Muscle of leg (tissue), 3 donors: ENCODE measurements at regions not wholly inside any gene's neighbourhood (a gene's known extent, or its start where the extent isn't known, plus 50 kb on each side); places are given as distances from the start of the nearest gene placed in this dataset.
A peak's percentile ranks its signal among the peaks of the same experiment; 100 is the strongest.

Source experiments
- DNase-seq: peaks from one replicate; pipeline ENCODE4 v3.0.0; 2013
- H3K27ac ChIP-seq: one replicate; pipeline ENCODE4 v1.5.1; 2013; ENCODE audit warnings: mild to moderate bottlenecking, low read length, control low read depth
- H3K27me3 ChIP-seq: one replicate; pipeline ENCODE4 v1.6.1; 2013; ENCODE audit warnings: low read length; ENCODE audit not compliant: control insufficient read depth, insufficient read depth
- H3K36me3 ChIP-seq: one replicate; pipeline ENCODE4 v1.6.1; 2013; ENCODE audit warnings: low read length; ENCODE audit not compliant: control insufficient read depth, insufficient read depth
- H3K4me1 ChIP-seq: one replicate; pipeline ENCODE4 v1.6.1; 2013; ENCODE audit warnings: low read length; ENCODE audit not compliant: control insufficient read depth, insufficient read depth
- H3K4me3 ChIP-seq: one replicate; pipeline ENCODE4 v1.5.1; 2013; ENCODE audit warnings: low read length, control low read depth
- H3K9me3 ChIP-seq: replicated peaks from 2 replicates; pipeline ENCODE4 v1.6.1; 2013; ENCODE audit warnings: low read depth, low read length; ENCODE audit not compliant: control insufficient read depth
- WGBS: methylation state at CpG from one replicate; pipeline ENCODE4 v1.1.5; 2013; ENCODE audit warnings: missing lambda C conversion rate; ENCODE audit not compliant: insufficient coverage; 5-methylcytosine and 5-hydroxymethylcytosine counted together

DNA sequence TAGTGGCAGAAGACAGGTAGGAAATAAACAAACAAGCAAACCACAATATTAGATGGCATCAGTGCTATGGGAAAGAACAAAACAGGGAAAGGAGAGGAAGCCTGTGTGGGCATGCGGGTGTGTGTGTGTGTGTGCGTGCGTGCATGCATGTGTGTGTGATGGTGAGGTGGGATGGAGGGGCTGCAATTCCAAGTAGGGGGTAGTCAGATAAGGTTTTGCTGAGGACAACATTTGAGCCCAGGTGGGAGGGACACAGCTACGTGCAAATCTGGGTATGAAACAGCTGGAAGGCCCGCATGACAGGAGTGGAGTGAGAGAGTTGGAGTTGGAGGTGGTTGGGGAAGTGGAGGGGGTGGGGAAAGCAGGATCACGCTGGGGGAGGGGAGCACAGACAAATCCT is 121.0 kb upstream of the PARD3 start:
- Histone ChIP-seq H3K36me3 (no peaks in the 10 kb centered on the region), H3K4me3 (no peak overlapping the region), H3K9me3 (no peaks in the 10 kb centered on the region), H3K27me3 (no peaks in the 10 kb centered on the region), H3K27ac (no peak overlapping the region), H3K4me1 (peaks cover 5% of the 10 kb centered on the region)
- no peak for DNase-seq
- WGBS: 89% methylated on average over 5 of the region's 6 CpGs

DNA sequence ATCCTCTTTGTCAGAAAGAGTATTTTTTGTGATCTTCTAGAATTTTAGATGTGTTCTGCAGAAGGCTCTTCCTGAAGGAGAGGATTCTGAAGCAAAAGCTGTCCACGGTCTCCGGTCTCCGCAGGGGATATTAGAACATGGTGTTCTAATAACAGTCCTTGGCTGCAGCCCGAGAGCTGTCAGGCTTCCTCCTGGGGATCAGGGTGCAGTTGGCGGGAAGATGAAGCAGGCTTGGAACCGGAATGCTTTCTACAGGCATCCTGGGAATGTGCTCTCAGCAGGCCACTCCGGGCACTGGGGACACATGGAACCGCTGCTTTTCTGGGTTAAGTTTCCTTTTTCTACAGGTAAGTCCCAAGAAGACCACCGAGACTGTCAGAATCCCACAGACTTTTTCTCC is 118.6 kb upstream of the PARD3 start:
- Histone ChIP-seq H3K36me3 (no peaks in the 10 kb centered on the region), H3K4me1 (peaks cover 5% of the 10 kb centered on the region), H3K9me3 (no peaks in the 10 kb centered on the region), H3K4me3 (no peak overlapping the region), H3K27me3 (no peaks in the 10 kb centered on the region), H3K27ac (no peak overlapping the region)
- DNase-seq: peak; percentile 48
- 26% methylated on average over 8 of the region's 9 CpGs for WGBS

DNA sequence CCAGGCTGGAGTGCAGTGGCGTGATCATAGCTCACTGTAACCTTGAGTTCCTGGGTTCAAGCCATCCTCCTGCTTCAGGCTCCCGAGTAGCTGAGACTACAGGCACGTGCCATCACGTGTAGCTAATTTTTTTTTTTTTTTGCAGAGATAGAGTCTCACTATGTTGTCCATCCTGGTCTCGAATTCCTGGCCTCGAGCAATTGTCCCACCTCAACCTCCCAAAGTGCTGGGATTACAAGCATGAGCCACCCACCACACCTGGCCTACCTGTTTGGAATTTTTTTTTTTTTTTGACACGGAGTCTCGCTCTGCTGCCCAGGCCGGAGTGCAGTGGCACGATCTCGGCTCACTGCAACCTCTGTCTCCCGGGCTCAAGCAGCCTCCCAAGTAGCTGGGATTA is 117.1 kb upstream of the PARD3 start:
- 94% methylated on average over 10 of the region's 12 CpGs for WGBS
- no peaks in the 10 kb centered on the region for H3K27me3 ChIP-seq
- H3K4me1 ChIP-seq: peaks cover 5% of the 10 kb centered on the region
- no peak for DNase-seq
- no peaks in the 10 kb centered on the region for H3K36me3 ChIP-seq
- H3K27ac ChIP-seq: no peak overlapping the region
- no peak overlapping the region for H3K4me3 ChIP-seq
- H3K9me3 ChIP-seq: no peaks in the 10 kb centered on the region

DNA sequence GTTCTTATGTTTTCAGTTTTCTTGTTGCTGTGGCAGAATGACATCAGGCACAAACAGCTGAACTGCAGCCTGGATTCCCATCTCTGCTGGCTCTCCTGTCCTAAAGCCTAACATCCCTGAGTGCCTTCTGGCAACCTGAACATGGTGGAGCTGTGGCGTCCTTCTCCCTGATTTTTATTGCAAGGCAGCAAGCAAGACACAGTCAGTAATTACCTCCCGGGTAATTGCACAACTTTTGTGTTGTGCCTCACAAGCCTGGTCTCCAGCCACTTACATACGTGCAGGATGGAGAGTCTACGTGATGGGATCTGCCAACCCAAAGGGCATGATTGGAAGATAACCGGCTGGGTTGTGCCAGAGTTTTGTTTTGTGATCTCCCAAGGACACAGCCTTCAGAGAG is 116.1 kb upstream of the PARD3 start:
- DNase-seq: no peak
- 79% methylated on average over 5 of the region's 5 CpGs for WGBS
- no peaks in the 10 kb centered on the region for H3K36me3 ChIP-seq
- H3K4me1 ChIP-seq: peaks cover 5% of the 10 kb centered on the region
- no peak overlapping the region for H3K27ac ChIP-seq
- H3K27me3 ChIP-seq: no peaks in the 10 kb centered on the region
- H3K9me3 ChIP-seq: no peaks in the 10 kb centered on the region
- H3K4me3 ChIP-seq: no peak overlapping the region

DNA sequence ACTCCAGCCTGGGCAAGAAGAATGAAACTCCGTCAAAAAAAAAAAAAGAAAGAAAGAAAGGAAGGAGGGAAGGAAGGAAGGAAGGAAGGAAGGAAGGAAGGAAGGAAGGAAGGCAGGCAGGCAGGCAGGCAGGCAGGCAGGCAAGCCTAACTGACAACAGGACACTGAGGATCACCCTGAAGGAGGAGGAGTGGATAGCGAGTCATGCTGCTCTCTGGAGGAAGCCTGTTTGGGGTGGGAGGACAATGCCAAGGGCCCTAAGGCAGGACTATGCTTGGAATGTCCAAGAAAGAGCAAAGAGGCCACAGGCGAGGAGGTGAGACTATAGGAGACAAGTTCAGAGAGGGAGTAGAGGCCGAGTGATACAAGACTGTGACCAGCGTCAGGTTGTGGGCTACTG is 107.0 kb upstream of the PARD3 start:
- Histone ChIP-seq H3K9me3 (peaks cover 16% of the 10 kb centered on the region), H3K27ac (no peak overlapping the region), H3K4me3 (no peak overlapping the region), H3K36me3 (no peaks in the 10 kb centered on the region), H3K4me1 (peaks cover 2% of the 10 kb centered on the region), H3K27me3 (peaks cover 5% of the 10 kb centered on the region)
- DNase-seq: no peak
- WGBS: 91% methylated on average over 5 of the region's 5 CpGs

DNA sequence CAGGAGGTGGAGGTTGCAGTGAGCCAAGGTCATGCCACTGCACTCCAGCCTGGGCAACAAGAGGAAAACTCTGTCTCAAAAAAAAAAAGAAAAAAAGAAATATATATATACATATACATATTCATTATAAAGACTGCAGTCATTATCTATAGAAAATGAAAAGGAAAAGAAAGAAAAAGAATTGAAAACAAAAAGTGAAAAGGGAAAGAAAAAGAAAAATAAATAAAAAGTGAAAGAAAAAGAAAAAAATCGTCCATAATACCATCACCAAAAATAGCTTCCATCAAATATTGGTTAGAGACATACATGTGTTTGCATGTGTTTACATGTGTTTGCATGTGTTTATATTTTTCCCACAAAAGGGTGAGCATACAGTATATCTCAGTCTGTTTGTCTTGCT is 105.5 kb upstream of the PARD3 start:
- peaks cover 16% of the 10 kb centered on the region for H3K9me3 ChIP-seq
- H3K4me3 ChIP-seq: no peak overlapping the region
- H3K4me1 ChIP-seq: peaks cover 2% of the 10 kb centered on the region
- no peak for DNase-seq
- H3K27me3 ChIP-seq: peaks cover 5% of the 10 kb centered on the region
- no CpG with 5 or more reads among the region's 1 CpG for WGBS
- no peak overlapping the region for H3K27ac ChIP-seq
- H3K36me3 ChIP-seq: no peaks in the 10 kb centered on the region

DNA sequence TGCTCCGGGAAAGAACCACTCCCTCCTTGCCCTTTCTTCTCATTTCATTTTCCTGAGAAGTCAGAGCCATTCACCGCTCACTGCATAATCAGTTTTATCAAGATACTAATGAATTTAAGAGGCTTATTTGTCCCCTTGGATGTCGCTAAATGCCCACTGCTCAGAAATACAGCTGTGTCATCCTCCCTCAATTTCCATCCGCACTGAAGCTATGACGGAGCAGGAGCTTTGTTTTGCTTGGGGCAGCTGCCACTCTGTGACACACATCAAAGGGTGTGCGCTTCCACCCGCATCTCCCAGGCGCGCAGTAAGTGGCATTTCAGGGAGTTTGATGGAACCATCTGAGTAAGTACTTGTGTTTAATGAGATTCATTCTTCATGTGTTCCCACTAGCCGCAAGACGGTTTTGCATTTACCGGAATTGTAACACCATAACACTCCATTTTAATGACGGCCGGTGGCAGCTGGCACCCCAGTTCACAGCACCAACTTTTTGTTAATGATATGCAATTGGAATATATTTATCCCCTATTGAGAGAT is 103.8 kb upstream of the PARD3 start:
- H3K9me3 ChIP-seq: peaks cover 2% of the 10 kb centered on the region
- no peak overlapping the region for H3K27ac ChIP-seq
- DNase-seq: peak; percentile 9
- peaks cover 2% of the 10 kb centered on the region for H3K4me1 ChIP-seq
- H3K36me3 ChIP-seq: no peaks in the 10 kb centered on the region
- no peak overlapping the region for H3K4me3 ChIP-seq
- 50% methylated on average over 3 of the region's 14 CpGs for WGBS
- peaks cover 5% of the 10 kb centered on the region for H3K27me3 ChIP-seq

DNA sequence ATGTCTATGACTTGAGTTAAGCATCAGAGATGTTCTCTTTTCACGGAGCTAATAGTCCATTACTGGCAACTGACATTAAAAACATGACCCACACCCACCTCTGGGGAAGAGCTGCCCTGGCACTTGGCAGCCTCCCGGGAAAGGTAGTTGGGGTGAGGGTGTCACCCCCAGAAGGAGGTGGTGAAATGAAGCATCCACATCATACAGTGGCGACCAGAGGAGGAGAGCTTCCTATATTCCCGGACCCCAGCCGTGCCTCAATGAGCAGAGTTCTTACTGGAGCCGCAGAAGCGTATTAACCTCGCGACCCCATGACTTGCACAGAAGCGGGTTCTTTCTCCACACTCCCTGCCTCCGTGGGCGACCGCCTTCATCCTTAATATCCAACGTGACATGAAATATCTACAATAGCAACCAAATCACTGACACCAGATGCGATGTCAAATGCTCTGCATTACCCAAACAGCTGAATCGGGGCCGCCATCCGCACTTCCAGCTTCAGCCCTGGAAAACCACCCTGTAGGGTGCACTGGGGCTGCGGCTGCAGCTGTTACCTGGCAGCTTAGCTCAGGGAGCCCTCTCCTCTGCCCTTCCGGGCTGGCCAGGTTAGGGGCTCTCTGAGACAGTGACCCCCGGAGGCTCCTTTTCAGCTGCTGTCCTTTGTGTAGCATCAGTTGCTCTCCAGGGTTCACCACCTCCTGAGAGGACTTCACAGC is 103.1 kb upstream of the PARD3 start:
- DNase-seq: no peak
- WGBS: 58% methylated on average over 16 of the region's 21 CpGs
- H3K4me1 ChIP-seq: peaks cover 2% of the 10 kb centered on the region
- no peak overlapping the region for H3K4me3 ChIP-seq
- H3K27me3 ChIP-seq: peaks cover 5% of the 10 kb centered on the region
- no peaks in the 10 kb centered on the region for H3K9me3 ChIP-seq
- no peak overlapping the region for H3K27ac ChIP-seq
- no peaks in the 10 kb centered on the region for H3K36me3 ChIP-seq

DNA sequence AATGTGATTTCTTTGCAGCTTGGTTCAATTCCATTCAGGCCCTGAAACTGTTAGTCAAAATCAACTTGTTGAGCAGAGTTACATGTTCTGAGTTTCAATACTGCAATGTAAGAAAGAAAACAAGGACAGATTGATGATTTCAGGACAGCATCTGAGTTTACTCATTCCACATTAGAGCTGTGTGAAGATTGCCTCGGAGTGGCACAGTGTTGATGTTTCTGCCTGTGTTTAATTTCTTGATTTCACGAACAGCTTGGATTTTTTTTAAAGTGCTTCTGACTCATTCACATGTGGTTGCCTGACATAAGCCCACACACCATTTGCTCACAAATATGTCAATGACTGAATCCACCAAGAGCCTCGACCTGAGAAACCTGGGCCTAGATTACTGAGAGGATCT is 101.2 kb upstream of the PARD3 start:
- no peak for DNase-seq
- Histone ChIP-seq H3K27ac (no peak overlapping the region), H3K9me3 (no peaks in the 10 kb centered on the region), H3K4me3 (no peak overlapping the region), H3K27me3 (peaks cover 5% of the 10 kb centered on the region), H3K36me3 (no peaks in the 10 kb centered on the region), H3K4me1 (peaks cover 2% of the 10 kb centered on the region)
- WGBS: no CpG with 5 or more reads among the region's 3 CpGs

DNA sequence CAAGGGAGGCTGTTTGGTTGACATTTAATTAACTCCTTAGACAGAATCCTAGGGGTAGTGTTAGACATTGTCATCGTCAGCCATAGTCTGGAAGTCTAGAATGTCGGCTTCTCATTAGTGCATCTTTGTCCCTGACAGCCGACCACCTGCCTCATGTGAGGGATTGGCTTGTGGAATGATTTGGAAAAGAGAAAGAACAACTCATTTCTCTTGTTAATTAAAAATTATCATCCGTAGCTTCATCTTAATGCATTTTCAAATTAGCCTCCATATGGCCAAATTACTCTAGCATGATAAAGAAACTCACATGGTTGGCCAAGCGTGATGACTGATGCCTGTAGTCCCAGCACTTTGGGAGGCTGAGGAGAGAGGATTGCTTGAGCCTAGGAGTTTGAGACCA is 97.7 kb upstream of the PARD3 start:
- Histone ChIP-seq H3K4me3 (no peak overlapping the region), H3K4me1 (no peaks in the 10 kb centered on the region), H3K9me3 (no peaks in the 10 kb centered on the region), H3K27ac (no peak overlapping the region), H3K36me3 (no peaks in the 10 kb centered on the region), H3K27me3 (no peaks in the 10 kb centered on the region)
- no peak for DNase-seq
- WGBS: no CpG with 5 or more reads among the region's 5 CpGs
